HG02938 (cell line): ENCODE measurements at regions not wholly inside any gene's neighbourhood (a gene's known extent, or its start where the extent isn't known, plus 50 kb on each side); places are given as distances from the start of the nearest gene placed in this dataset.

ENCODE experiments used
- ATAC-seq: cut with Tn5 transposase; IDR thresholded peaks from one replicate; pipeline ENCODE4 v1.9.1; 2021; ENCODE audit warnings: mild to moderate bottlenecking, moderate library complexity; ENCODE audit not compliant: unreplicated experiment

GRCh38 chr2:219692521-219692920, 65.1 kb downstream of the SLC4A3 start:
- ATAC-seq, result no peak

GRCh38 chr2:219695145-219695709, 67.8 kb downstream of the SLC4A3 start:
- ATAC-seq, result no peak

- ATAC-seq, result no peak
These were observed 70.6 kb downstream of the SLC4A3 start for GRCh38 chr2:219697811-219698747.

GRCh38 chr2:219698748-219699439, 71.5 kb downstream of the SLC4A3 start:
- ATAC-seq, result no peak

- no peak for ATAC-seq
These were observed 72.0 kb downstream of the SLC4A3 start for GRCh38 chr2:219699440-219699821.

- ATAC-seq, result no peak
These were observed 74.6 kb downstream of the SLC4A3 start for GRCh38 chr2:219701847-219702634.

GRCh38 chr2:219702796-219703545, 75.5 kb downstream of the SLC4A3 start:
- no peak for ATAC-seq

- no peak for ATAC-seq
These were observed 77.4 kb downstream of the SLC4A3 start for GRCh38 chr2:219704878-219705277.

- no peak for ATAC-seq
These were observed 79.4 kb downstream of the SLC4A3 start for GRCh38 chr2:219706823-219707281.

GRCh38 chr2:219707496-219708285, 80.3 kb downstream of the SLC4A3 start:
- ATAC-seq, result no peak

GRCh38 chr2:219709331-219709761, 81.9 kb downstream of the SLC4A3 start:
- no peak for ATAC-seq

- no peak for ATAC-seq
These were observed 85.7 kb downstream of the SLC4A3 start for GRCh38 chr2:219713110-219713509.

GRCh38 chr2:219714681-219715400, 87.4 kb downstream of the SLC4A3 start:
- ATAC-seq, result no peak

GRCh38 chr2:219718066-219718465, 90.6 kb downstream of the SLC4A3 start:
- no peak for ATAC-seq

GRCh38 chr2:219719521-219719920, 92.1 kb downstream of the SLC4A3 start:
- ATAC-seq, result no peak

- no peak for ATAC-seq
These were observed 93.5 kb downstream of the SLC4A3 start for GRCh38 chr2:219720956-219721355.

- no peak for ATAC-seq
These were observed 94.9 kb downstream of the SLC4A3 start for GRCh38 chr2:219722276-219722879.

- no peak for ATAC-seq
These were observed 95.9 kb downstream of the SLC4A3 start for GRCh38 chr2:219723311-219723710.
